ENCODE measurements at regions not wholly inside any gene's neighbourhood (a gene's known extent, or its start where the extent isn't known, plus 50 kb on each side); places are given as distances from the start of the nearest gene placed in this dataset.

GRCh38 chr6:66307490-66307889 is 600.5 kb upstream of the EYS start:
- H3K27ac ChIP-seq, result no peak overlapping the region
- no peaks in the 10 kb centered on the region for H3K27me3 ChIP-seq
- no peaks in the 10 kb centered on the region for H3K9me3 ChIP-seq
- DNase-seq (ENCODE audit: extremely low spot score in 2 of 2), result no peak
- intact Hi-C loops (cut with DNase I), result no loop called here
- H3K4me3 ChIP-seq, result no peak overlapping the region
- TF ChIP-seq CTCF (IDR thresholded peaks at IDR 0.05) (no peak), POLR2A (IDR thresholded peaks at IDR 0.05) (no peak), POLR2AphosphoS5 (IDR thresholded peaks at IDR 0.05; ENCODE audit: insufficient read depth in 1 of 2, low read depth in 1 of 2) (no peak)
- no peaks in the 10 kb centered on the region for H3K36me3 ChIP-seq
- H3K4me1 ChIP-seq, result no peaks in the 10 kb centered on the region

GRCh38 chr6:66291905-66292304 is 584.9 kb upstream of the EYS start:
- no peaks in the 10 kb centered on the region for H3K36me3 ChIP-seq
- intact Hi-C loops (cut with DNase I), result no loop called here
- no peaks in the 10 kb centered on the region for H3K4me1 ChIP-seq
- no peaks in the 10 kb centered on the region for H3K27me3 ChIP-seq
- TF ChIP-seq POLR2AphosphoS5 (IDR thresholded peaks at IDR 0.05; ENCODE audit: insufficient read depth in 1 of 2, low read depth in 1 of 2) (no peak), CTCF (IDR thresholded peaks at IDR 0.05) (no peak), POLR2A (IDR thresholded peaks at IDR 0.05) (no peak)
- no peaks in the 10 kb centered on the region for H3K9me3 ChIP-seq
- no peak overlapping the region for H3K4me3 ChIP-seq
- DNase-seq (ENCODE audit: extremely low spot score in 2 of 2), result no peak
- H3K27ac ChIP-seq, result no peak overlapping the region

GRCh38 chr6:66289889-66290288 is 582.9 kb upstream of the EYS start:
- intact Hi-C loops (cut with DNase I), result no loop called here
- TF ChIP-seq CTCF (IDR thresholded peaks at IDR 0.05), result no peak
- TF ChIP-seq POLR2AphosphoS5 (IDR thresholded peaks at IDR 0.05; ENCODE audit: insufficient read depth in 1 of 2, low read depth in 1 of 2), result no peak
- no peak for TF ChIP-seq POLR2A (IDR thresholded peaks at IDR 0.05)
- H3K27ac ChIP-seq, result no peak overlapping the region
- no peaks in the 10 kb centered on the region for H3K9me3 ChIP-seq
- H3K36me3 ChIP-seq, result no peaks in the 10 kb centered on the region
- no peak overlapping the region for H3K4me3 ChIP-seq
- H3K27me3 ChIP-seq, result no peaks in the 10 kb centered on the region
- no peak for DNase-seq (ENCODE audit: extremely low spot score in 2 of 2)
- H3K4me1 ChIP-seq, result no peaks in the 10 kb centered on the region

- DNase-seq (ENCODE audit: extremely low spot score in 2 of 2), result no peak
- Histone ChIP-seq H3K4me3 (no peak overlapping the region), H3K36me3 (no peaks in the 10 kb centered on the region), H3K27ac (no peak overlapping the region), H3K4me1 (no peaks in the 10 kb centered on the region), H3K27me3 (no peaks in the 10 kb centered on the region), H3K9me3 (no peaks in the 10 kb centered on the region)
- intact Hi-C loops (cut with DNase I), result no loop called here
- no peak for TF ChIP-seq POLR2AphosphoS5 (IDR thresholded peaks at IDR 0.05; ENCODE audit: insufficient read depth in 1 of 2, low read depth in 1 of 2)
- TF ChIP-seq POLR2A (IDR thresholded peaks at IDR 0.05), result no peak
- no peak for TF ChIP-seq CTCF (IDR thresholded peaks at IDR 0.05)
Observed at GRCh38 chr6:66278115-66278514, 571.1 kb upstream of the EYS start.

- H3K27ac ChIP-seq, result no peak overlapping the region
- H3K4me3 ChIP-seq, result no peak overlapping the region
- H3K9me3 ChIP-seq, result no peaks in the 10 kb centered on the region
- no peaks in the 10 kb centered on the region for H3K36me3 ChIP-seq
- intact Hi-C loops (cut with DNase I), result no loop called here
- no peaks in the 10 kb centered on the region for H3K4me1 ChIP-seq
- no peaks in the 10 kb centered on the region for H3K27me3 ChIP-seq
- no peak for TF ChIP-seq POLR2AphosphoS5 (IDR thresholded peaks at IDR 0.05; ENCODE audit: insufficient read depth in 1 of 2, low read depth in 1 of 2)
- no peak for TF ChIP-seq POLR2A (IDR thresholded peaks at IDR 0.05)
- no peak for TF ChIP-seq CTCF (IDR thresholded peaks at IDR 0.05)
- DNase-seq (ENCODE audit: extremely low spot score in 2 of 2), result no peak
Observed at GRCh38 chr6:66277400-66277799, 570.4 kb upstream of the EYS start.

All from vagina (tissue), 2 donors.